ENCODE measurements at regions not wholly inside any gene's neighbourhood (a gene's known extent, or its start where the extent isn't known, plus 50 kb on each side); places are given as distances from the start of the nearest gene placed in this dataset.

DNA sequence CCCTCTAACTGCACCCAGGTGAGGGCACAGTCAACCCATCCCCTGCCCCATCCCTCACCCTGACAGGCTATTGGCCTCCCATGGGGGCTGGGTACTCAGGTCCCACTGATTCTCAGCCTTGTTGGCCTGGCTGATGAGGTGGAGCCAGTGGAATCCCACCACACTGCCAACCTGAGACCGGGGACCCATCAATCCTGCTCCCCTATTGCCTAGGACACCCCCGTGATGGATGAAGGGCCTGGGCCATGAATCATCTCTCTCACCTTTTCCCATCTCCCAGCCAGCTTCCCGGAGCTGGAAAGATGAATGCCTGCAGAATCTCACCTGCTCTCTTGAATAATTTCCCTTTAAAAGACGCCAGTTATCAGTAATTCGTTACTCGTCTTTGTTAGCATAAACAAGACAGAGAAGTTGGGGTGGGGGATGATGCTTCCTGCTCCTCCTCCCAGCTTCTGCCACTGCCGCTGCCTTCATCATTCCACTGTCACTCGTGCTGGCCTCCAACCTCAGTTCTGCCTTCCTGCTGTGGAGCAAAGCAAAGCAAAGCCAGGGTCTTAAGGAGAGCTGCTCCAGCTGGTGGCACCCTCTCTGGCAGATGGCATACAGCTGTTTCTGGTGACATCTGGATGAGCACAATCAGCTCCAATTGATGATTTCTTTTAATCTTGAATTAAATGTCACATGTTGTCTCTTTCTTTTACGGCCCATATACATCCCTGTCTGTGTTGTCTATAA is 204.0 kb upstream of the NECTIN1 start:
- H3K27me3 ChIP-seq = no peaks in the 10 kb centered on the region
- no peak for TF ChIP-seq CTCF (IDR thresholded peaks at IDR 0.05)
- H3K27ac ChIP-seq = no peak overlapping the region
- H3K9me3 ChIP-seq = no peaks in the 10 kb centered on the region
- no peaks in the 10 kb centered on the region for H3K4me1 ChIP-seq
- intact Hi-C loops (cut with DNase I) = no loop called here
- no peak overlapping the region for H3K4me3 ChIP-seq
- no peaks in the 10 kb centered on the region for H3K36me3 ChIP-seq
- H3K9ac ChIP-seq (ENCODE audit: low read depth in 2 of 2, low read length in 2 of 2) = no peak overlapping the region
- no peak for DNase-seq

DNA sequence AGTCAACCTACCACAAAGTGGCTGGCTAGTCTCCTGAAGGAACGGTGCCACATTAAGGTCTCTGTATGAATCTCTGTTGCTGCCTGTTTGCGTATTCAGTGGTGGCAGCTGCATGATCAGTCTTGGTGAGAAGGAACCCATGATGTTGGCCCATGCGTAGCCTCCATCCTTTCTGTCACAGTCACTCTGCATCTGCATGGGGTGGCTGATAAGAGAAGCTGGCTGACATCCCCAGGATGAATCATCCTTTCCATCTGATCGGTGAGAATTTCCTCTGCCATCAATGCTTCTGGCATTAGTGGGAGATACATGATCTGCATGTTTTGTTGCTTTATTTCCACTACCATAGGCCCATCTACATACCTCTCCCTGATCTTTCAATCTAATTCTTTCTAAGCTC is 199.0 kb upstream of the NECTIN1 start:
- TF ChIP-seq CTCF (IDR thresholded peaks at IDR 0.05) = no peak
- no peak for DNase-seq
- no peaks in the 10 kb centered on the region for H3K9me3 ChIP-seq
- H3K4me1 ChIP-seq = no peaks in the 10 kb centered on the region
- H3K27me3 ChIP-seq = no peaks in the 10 kb centered on the region
- intact Hi-C loops (cut with DNase I) = no loop called here
- no peaks in the 10 kb centered on the region for H3K36me3 ChIP-seq
- H3K27ac ChIP-seq = no peak overlapping the region
- no peak overlapping the region for H3K9ac ChIP-seq (ENCODE audit: low read depth in 2 of 2, low read length in 2 of 2)
- H3K4me3 ChIP-seq = no peak overlapping the region

GRCh38 chr11:119924017-119924416 is 195.0 kb upstream of the NECTIN1 start:
- no peak for DNase-seq
- intact Hi-C loops (cut with DNase I) = no loop called here
- H3K27ac ChIP-seq = no peak overlapping the region
- no peaks in the 10 kb centered on the region for H3K4me1 ChIP-seq
- H3K4me3 ChIP-seq = no peak overlapping the region
- TF ChIP-seq CTCF (IDR thresholded peaks at IDR 0.05) = no peak
- no peaks in the 10 kb centered on the region for H3K27me3 ChIP-seq
- no peaks in the 10 kb centered on the region for H3K9me3 ChIP-seq
- no peaks in the 10 kb centered on the region for H3K36me3 ChIP-seq
- no peak overlapping the region for H3K9ac ChIP-seq (ENCODE audit: low read depth in 2 of 2, low read length in 2 of 2)

DNA sequence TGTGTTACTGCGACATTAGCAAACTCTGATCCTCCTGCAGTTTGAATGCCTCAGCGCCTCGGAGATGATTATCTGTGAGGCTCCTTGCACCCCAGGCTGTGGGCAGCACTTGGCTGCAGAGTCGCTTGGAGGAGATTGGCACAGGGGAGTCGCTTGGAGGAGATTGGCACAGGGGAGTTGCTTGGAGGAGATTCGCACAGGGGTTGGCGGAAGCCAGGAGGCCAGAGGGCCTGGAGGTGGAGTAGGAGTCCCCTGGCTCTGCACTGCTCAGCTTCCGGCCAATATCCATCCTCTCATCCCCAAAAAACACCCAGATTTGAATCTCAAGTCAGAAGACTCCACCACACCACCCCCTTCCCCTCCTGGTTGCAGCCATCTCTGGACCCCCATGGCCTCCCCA is 192.6 kb upstream of the NECTIN1 start:
- intact Hi-C loops (cut with DNase I) = no loop called here
- Histone ChIP-seq H3K9ac (ENCODE audit: low read depth in 2 of 2, low read length in 2 of 2) (no peak overlapping the region), H3K36me3 (no peaks in the 10 kb centered on the region), H3K4me1 (no peaks in the 10 kb centered on the region), H3K27ac (no peak overlapping the region), H3K4me3 (no peak overlapping the region), H3K27me3 (no peaks in the 10 kb centered on the region), H3K9me3 (no peaks in the 10 kb centered on the region)
- DNase-seq = no peak
- TF ChIP-seq CTCF (IDR thresholded peaks at IDR 0.05) = no peak

GRCh38 chr11:119920666-119921387 is 191.8 kb upstream of the NECTIN1 start:
- Histone ChIP-seq H3K36me3 (no peaks in the 10 kb centered on the region), H3K9me3 (no peaks in the 10 kb centered on the region), H3K27me3 (no peaks in the 10 kb centered on the region), H3K4me1 (no peaks in the 10 kb centered on the region), H3K9ac (ENCODE audit: low read depth in 2 of 2, low read length in 2 of 2) (no peak overlapping the region), H3K27ac (no peak overlapping the region), H3K4me3 (no peak overlapping the region)
- no peak for DNase-seq
- intact Hi-C loops (cut with DNase I) = no loop called here
- no peak for TF ChIP-seq CTCF (IDR thresholded peaks at IDR 0.05)
